GM10266 (cell line): ENCODE measurements at regions not wholly inside any gene's neighbourhood (a gene's known extent, or its start where the extent isn't known, plus 50 kb on each side); places are given as distances from the start of the nearest gene placed in this dataset.

Source experiments
- DNase-seq: peaks from one replicate; pipeline ENCODE4 v3.0.0; 2012; ENCODE audit errors: extremely low spot score
- TF ChIP-seq, protein P1 (sequence below): IDR thresholded peaks from 2 replicates; pipeline ENCODE4 v1.5.1; 2012; ENCODE audit warnings: mild to moderate bottlenecking, low read depth; ENCODE audit not compliant: control insufficient read depth, insufficient read depth; ENCODE audit errors: missing control alignments

DNA sequence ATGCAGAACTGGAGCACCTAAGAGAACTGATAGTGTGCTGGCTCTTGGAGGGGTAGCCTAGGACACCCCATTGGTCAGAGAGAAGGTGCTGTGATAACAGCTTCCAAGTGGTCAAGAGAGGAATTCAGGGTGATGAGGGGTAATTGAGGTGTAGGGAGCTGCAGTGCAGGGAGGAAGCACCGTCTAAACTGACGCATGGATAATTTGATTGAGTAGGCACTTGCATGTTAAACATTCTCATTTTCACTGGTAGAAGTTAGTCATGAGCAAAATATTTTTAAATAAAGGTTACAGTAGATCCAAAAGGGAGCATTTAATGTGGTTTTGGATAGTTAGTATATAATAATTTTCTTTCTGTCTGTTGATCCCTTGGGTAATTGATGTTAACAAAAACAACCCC is 155.1 kb upstream of the TCF4 start:
- TF ChIP-seq, protein P1, sequence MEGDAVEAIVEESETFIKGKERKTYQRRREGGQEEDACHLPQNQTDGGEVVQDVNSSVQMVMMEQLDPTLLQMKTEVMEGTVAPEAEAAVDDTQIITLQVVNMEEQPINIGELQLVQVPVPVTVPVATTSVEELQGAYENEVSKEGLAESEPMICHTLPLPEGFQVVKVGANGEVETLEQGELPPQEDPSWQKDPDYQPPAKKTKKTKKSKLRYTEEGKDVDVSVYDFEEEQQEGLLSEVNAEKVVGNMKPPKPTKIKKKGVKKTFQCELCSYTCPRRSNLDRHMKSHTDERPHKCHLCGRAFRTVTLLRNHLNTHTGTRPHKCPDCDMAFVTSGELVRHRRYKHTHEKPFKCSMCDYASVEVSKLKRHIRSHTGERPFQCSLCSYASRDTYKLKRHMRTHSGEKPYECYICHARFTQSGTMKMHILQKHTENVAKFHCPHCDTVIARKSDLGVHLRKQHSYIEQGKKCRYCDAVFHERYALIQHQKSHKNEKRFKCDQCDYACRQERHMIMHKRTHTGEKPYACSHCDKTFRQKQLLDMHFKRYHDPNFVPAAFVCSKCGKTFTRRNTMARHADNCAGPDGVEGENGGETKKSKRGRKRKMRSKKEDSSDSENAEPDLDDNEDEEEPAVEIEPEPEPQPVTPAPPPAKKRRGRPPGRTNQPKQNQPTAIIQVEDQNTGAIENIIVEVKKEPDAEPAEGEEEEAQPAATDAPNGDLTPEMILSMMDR = no peak

DNA sequence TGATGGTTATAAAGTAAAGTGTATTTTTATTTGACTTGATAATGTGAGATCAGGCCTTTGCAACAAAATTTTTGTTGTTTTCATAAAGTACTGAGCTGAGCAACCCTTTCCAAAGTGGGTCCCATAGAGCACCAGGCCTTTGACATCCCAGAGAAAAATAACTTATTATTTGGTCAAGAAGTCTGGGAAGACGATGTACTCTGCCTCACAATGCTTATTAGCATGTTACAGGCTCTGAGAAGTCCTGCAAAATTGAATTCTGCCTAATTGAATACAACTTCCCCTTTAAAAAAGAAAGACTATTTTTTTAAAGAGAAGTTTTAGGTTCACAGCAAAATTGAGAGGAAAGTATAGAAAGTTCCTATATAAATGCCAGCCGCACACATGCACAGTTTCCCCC is 151.5 kb upstream of the TCF4 start:
- TF ChIP-seq, protein P1 = no peak

More for the DNA sequence above, 155.1 kb upstream of the TCF4 start:
- no peak for DNase-seq

GRCh38 chr18:55738483-55739114 is 150.6 kb upstream of the TCF4 start:
- DNase-seq = no peak
- TF ChIP-seq, protein P1 = no peak

More for the DNA sequence above, 151.5 kb upstream of the TCF4 start:
- DNase-seq = no peak

DNA sequence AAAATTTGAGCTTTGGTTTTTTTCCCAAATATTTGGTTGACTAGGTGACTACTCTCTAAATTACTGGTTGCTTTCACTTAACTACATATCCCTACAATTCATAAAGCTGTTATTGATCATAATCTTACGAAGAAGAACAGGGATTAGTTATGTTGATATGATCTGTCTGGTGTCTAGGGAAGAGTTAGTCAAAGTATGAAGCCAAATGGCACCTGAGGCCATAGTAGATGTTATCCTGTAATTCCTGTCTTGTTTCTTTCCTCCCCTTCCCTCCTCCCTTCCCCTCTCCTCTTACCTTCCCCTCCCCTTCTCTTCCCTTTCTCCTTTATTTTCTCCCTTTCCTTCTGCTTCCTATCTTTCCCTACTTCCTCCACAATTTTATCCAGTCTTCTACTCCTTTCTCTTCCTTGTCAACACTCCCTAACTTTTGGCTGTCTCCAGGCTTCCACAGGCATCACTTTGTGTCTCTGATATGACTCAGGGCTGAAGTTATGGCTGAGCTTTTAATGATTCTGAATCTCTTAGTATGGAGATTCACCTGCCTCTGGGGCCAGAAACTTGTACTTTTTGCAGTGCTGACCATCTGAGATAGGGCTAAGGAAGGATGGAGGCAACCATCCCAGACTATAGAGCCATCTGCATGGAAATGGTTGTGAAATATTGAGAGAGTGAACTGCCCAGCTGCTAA is 149.9 kb upstream of the TCF4 start:
- TF ChIP-seq, protein P1 = no peak
- no peak for DNase-seq

DNA sequence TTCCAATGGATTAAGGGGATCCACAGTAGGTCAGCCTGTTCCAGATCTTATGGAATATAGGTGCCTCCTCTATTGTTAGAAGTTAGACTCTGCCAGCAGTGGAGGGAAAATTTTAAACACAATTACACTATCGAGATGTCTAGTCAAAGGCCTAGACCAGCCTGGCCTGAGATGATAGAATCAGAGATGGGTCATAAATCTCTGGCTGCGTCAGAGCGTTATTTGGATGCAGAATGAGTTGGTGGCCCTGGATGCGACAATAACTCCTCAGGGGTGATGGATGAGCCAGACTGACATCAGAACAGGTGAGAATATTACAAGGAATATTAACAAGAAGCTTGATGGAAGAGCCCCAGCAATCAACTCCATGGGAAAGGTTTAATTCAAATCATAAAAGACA is 149.3 kb upstream of the TCF4 start:
- no peak for DNase-seq
- TF ChIP-seq, protein P1 = no peak

- TF ChIP-seq, protein P1 = no peak
- DNase-seq = no peak
Observed at GRCh38 chr18:55735969-55736368, 148.0 kb upstream of the TCF4 start.

DNA sequence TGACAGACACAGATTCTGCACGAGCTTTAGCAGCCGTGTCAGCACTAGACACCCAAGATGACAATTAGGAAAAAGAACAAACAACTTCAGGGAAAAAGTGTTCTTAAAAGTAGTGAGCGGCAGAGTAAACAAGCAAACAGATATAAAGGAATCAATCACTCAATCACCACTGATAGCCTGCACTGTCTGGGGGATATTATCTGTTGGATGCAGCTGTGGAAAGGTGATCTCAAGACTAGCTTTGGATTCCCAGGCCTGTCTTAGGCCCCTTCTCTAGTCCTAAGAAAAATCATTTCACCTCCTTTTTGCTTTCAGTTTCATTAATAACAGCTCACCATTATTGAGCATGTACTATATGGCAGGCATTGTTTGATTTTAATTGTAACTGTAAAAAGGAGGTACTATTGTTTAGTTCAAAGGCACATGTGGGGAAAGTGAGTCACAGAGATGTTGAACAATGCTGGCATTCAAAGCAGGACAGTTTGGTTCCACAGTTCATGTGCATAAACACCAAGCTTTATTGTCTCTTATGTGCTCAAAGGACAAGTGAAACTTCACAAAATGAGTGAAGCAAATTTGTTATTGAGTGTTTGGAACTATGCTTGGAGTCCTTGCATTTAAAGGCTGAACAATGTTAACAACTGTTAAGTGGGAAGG is 147.3 kb upstream of the TCF4 start:
- no peak for DNase-seq
- TF ChIP-seq, protein P1 = no peak
